MM.1S (cell line): ENCODE measurements at regions not wholly inside any gene's neighbourhood (a gene's known extent, or its start where the extent isn't known, plus 50 kb on each side); places are given as distances from the start of the nearest gene placed in this dataset.

ENCODE experiments used
- DNase-seq: peaks from one replicate; pipeline ENCODE4 v3.0.0-alpha.2; 2015
- H2AFZ ChIP-seq: fragments of 300-600 bp; sonication (generic); 2 replicates; pipeline ENCODE4 v1.6.0; 2016; ENCODE audit warnings: antibody characterized with exemption, low read length
- H3F3A ChIP-seq: fragments of 300-600 bp; sonication (generic); 2 replicates; pipeline ENCODE4 v1.6.1; 2016; ENCODE audit warnings: mild to moderate bottlenecking, antibody characterized with exemption, low read length, moderate library complexity, mixed read lengths; ENCODE audit not compliant: insufficient read depth
- H3K27ac ChIP-seq: fragments of 300-600 bp; sonication (generic); 2 replicates; pipeline ENCODE4 v1.5.1; 2016; ENCODE audit warnings: mild to moderate bottlenecking, low read length
- H3K27me3 ChIP-seq: fragments of 300-600 bp; sonication (generic); replicated peaks from 2 replicates; pipeline ENCODE4 v1.6.0; 2016; ENCODE audit warnings: low read length; ENCODE audit not compliant: insufficient read depth
- H3K36me3 ChIP-seq: fragments of 300-600 bp; sonication (generic); replicated peaks from 2 replicates; pipeline ENCODE4 v1.6.1; 2016; ENCODE audit warnings: mild to moderate bottlenecking, low read length, mixed read lengths; ENCODE audit not compliant: insufficient read depth
- H3K4me1 ChIP-seq: fragments of 300-600 bp; sonication (generic); 2 replicates; pipeline ENCODE4 v1.6.1; 2016; ENCODE audit warnings: low read length, mixed read lengths
- H3K4me2 ChIP-seq: fragments of 300-600 bp; sonication (generic); 2 replicates; pipeline ENCODE4 v1.6.0; 2016; ENCODE audit warnings: low read depth, low read length
- H3K4me3 ChIP-seq: fragments of 300-600 bp; sonication (generic); 2 replicates; pipeline ENCODE4 v1.5.1; 2016; ENCODE audit warnings: low read length, mixed read lengths
- H3K79me2 ChIP-seq: fragments of 300-600 bp; sonication (generic); 2 replicates; pipeline ENCODE4 v1.6.1; 2016; ENCODE audit warnings: mixed run types, low read length, mixed read lengths
- H3K9ac ChIP-seq: fragments of 300-600 bp; sonication (generic); 2 replicates; pipeline ENCODE4 v1.6.1; 2016; ENCODE audit warnings: low read length, mixed read lengths
- H3K9me2 ChIP-seq: fragments of 300-600 bp; sonication (generic); replicated peaks from 2 replicates; pipeline ENCODE4 v1.6.1; 2016; ENCODE audit warnings: mild to moderate bottlenecking, low read length, mixed read lengths; ENCODE audit not compliant: insufficient read depth
- H3K9me3 ChIP-seq: fragments of 300-600 bp; sonication (generic); replicated peaks from 2 replicates; pipeline ENCODE4 v1.6.1; 2016; ENCODE audit warnings: mild to moderate bottlenecking, low read length, mixed read lengths; ENCODE audit not compliant: insufficient read depth
- H4K20me1 ChIP-seq: fragments of 300-600 bp; sonication (generic); 2 replicates; pipeline ENCODE4 v1.6.1; 2016; ENCODE audit warnings: mild to moderate bottlenecking, low read length, moderate library complexity, mixed read lengths; ENCODE audit not compliant: insufficient read depth
- CTCF ChIP-seq: fragments of 300-600 bp; sonication (generic); IDR thresholded peaks from 2 replicates; pipeline ENCODE4 v1.5.1; 2016; ENCODE audit warnings: antibody characterized with exemption, low read length, mixed read lengths
- EZH2 ChIP-seq: fragments of 300-600 bp; sonication (generic); optimal IDR thresholded peaks from 2 replicates; pipeline ENCODE3; 2017; ENCODE audit warnings: low read depth, mild to moderate bottlenecking, antibody characterized with exemption, low read length, mixed read lengths
- EZH2phosphoT487 ChIP-seq: fragments of 300-600 bp; sonication (generic); IDR thresholded peaks from 2 replicates; pipeline ENCODE4 v1.6.1; 2018; ENCODE audit warnings: antibody characterized with exemption, low read length

- no peak for TF ChIP-seq EZH2
- no peak for TF ChIP-seq CTCF
- no peak for TF ChIP-seq EZH2phosphoT487
- Histone ChIP-seq H3K27me3 (peaks cover 64% of the 10 kb centered on the region), H3K4me1 (no peaks in the 10 kb centered on the region), H2AFZ (no peak overlapping the region), H3K9ac (no peak overlapping the region), H3K4me3 (no peak overlapping the region), H3K9me2 (no peaks in the 10 kb centered on the region), H4K20me1 (no peaks in the 10 kb centered on the region), H3K9me3 (no peaks in the 10 kb centered on the region), H3K79me2 (no peaks in the 10 kb centered on the region), H3F3A (no peaks in the 10 kb centered on the region), H3K36me3 (no peaks in the 10 kb centered on the region), H3K4me2 (no peak overlapping the region), H3K27ac (no peak overlapping the region)
- DNase-seq: no peak
These were observed 600.6 kb downstream of the PTPRU start for GRCh38 chr1:29836651-29837646.

- H2AFZ ChIP-seq: no peak overlapping the region
These were observed 599.6 kb downstream of the PTPRU start for GRCh38 chr1:29835874-29836273.

GRCh38 chr1:29835406-29835805, 599.1 kb downstream of the PTPRU start:
- Histone ChIP-seq H3K79me2 (no peaks in the 10 kb centered on the region), H3K27ac (no peak overlapping the region), H3K4me1 (no peaks in the 10 kb centered on the region), H3K9me3 (no peaks in the 10 kb centered on the region), H3K4me2 (no peak overlapping the region), H3K27me3 (peaks cover 65% of the 10 kb centered on the region), H3K9me2 (no peaks in the 10 kb centered on the region), H3K4me3 (no peak overlapping the region), H2AFZ (no peak overlapping the region), H4K20me1 (no peaks in the 10 kb centered on the region), H3F3A (no peaks in the 10 kb centered on the region), H3K36me3 (no peaks in the 10 kb centered on the region), H3K9ac (no peak overlapping the region)
- DNase-seq: no peak
- no peak for TF ChIP-seq EZH2phosphoT487
- TF ChIP-seq CTCF: no peak
- TF ChIP-seq EZH2: no peak

More at GRCh38 chr1:29835874-29836273, 599.6 kb downstream of the PTPRU start:
- H3K79me2 ChIP-seq: no peaks in the 10 kb centered on the region
- no peak overlapping the region for H3K4me2 ChIP-seq
- no peaks in the 10 kb centered on the region for H3F3A ChIP-seq
- no peak for TF ChIP-seq EZH2
- no peak for TF ChIP-seq CTCF
- no peak for TF ChIP-seq EZH2phosphoT487
- H3K27ac ChIP-seq: no peak overlapping the region
- H3K4me3 ChIP-seq: no peak overlapping the region
- DNase-seq: no peak
- peaks cover 65% of the 10 kb centered on the region for H3K27me3 ChIP-seq
- no peak overlapping the region for H3K9ac ChIP-seq
- no peaks in the 10 kb centered on the region for H3K36me3 ChIP-seq
- H3K9me2 ChIP-seq: no peaks in the 10 kb centered on the region
- H3K9me3 ChIP-seq: no peaks in the 10 kb centered on the region
- no peaks in the 10 kb centered on the region for H4K20me1 ChIP-seq
- no peaks in the 10 kb centered on the region for H3K4me1 ChIP-seq
